GM19035 (cell line): ENCODE measurements at regions not wholly inside any gene's neighbourhood (a gene's known extent, or its start where the extent isn't known, plus 50 kb on each side); places are given as distances from the start of the nearest gene placed in this dataset.
"Not testable (repeated sequence)": the region's sequence is repeated elsewhere in the genome, so short reads cannot be mapped to it uniquely, and the experiment has no call there.

Experiments
- ATAC-seq: cut with Tn5 transposase; IDR thresholded peaks from one replicate; pipeline ENCODE4 v1.9.1; 2021; ENCODE audit not compliant: unreplicated experiment

GRCh38 chr3:20424086-20424485 lies 238.1 kb upstream of the SGO1 start:
- ATAC-seq, result no peak

DNA sequence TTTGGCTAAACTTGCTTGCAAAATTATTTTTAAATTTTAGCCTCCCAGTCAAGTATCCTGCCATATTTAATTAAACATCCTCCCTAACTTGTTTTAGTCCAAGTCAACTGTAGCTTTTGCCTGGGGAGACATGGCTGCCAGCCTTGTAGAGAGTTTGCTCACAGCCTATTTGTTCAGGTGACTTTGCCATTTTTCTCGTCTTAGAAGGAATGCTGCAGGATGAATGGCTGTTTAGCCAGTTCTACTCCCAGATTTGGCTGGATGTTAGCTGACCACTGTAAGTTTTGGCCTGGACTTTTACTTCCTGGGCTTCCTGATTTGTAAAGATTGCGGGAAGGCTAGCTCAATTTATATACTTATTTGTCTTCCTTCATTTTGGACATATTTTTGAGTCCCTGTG lies 236.4 kb upstream of the SGO1 start:
- no peak for ATAC-seq

DNA sequence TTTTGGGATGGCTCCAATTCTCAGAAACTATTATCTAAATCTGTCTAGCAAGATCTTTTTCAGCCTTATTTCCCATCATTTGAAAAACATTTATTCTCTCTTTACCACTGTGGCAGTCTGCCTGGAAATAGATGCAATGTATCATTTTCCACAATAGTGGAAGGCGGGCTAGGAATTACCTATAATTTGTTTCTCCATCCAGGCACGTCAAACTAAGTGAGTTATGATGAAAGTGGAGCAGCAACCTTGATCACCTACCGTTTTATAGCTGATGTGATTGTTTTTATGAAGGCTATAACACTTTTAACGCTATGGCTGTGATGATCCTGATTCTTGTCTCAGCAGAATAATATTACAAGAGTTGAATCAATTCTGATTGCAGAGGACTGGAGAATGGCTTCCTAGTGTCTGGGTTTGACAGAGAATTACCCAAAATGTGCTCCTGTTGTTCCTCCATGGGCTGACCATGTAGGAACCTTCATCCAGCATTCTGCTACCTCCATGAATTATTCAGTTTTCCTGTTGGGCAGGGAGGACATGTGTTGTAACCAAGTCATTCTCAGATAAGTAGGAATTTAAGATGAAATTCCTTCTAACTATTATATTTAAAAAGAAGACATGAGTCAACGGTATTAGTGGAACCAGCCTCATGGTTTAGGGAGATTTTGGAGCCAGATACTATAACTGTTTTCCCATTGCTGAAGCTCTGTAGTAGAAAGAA lies 231.5 kb upstream of the SGO1 start:
- ATAC-seq, result no peak

DNA sequence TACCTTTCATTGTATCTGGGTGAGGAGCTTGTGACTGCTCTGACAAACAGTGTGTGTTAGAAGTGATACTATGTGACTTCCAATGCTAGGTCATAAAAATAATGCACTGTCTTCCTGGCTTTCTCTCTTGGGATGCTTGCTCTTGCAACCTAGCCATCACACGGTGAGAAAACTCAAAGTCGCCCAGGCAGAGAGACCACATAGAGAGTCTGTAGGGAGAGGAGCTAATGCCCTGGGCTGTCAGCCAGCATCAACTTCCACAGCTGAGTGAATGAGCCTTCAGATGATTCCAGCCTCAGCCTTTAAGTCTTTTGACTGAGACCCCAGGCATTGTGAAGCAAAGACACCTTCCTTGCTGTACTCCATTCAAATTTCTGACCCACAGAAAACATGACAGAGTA lies 220.6 kb upstream of the SGO1 start:
- ATAC-seq, result no peak

DNA sequence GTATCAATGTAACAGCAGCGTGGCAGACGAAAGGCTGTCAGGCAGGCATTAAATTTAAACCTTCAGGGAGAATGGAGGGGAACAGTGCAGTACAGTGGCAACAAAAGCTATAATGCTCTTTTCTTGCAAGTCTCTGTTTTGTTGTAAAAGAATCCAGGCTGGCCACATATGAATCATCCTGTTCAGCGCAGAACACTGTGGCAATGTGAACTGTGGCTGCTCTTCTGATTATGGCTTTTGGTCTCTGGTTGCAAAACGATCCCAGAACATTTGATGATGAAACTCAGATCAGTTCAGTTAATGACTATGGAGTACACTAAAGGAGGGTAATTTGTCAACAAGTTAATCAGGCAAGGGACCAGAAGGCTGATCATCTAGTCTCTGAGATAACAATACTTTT lies 219.7 kb upstream of the SGO1 start:
- ATAC-seq, result no peak

DNA sequence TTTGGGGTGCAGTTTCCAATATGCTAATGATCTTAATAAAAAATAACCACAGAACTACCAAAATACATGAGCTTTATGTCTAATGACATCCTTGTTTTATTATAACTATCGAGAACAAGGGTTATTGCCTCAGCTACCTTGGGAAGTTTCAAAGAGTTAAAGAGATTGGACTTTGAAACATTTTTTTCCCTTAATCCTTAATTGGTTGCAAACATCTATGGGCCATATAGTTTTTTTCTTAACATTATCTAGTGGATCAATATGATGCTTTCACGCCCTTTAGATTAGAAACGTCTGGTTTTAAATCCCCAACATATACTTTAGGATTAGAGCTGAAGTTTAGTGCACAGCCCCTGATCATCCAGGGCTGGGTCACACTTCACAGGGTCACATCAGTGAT lies 219.2 kb upstream of the SGO1 start:
- ATAC-seq, result no peak

- ATAC-seq, result no peak
Measured at GRCh38 chr3:20404741-20405100, 218.7 kb upstream of the SGO1 start.

GRCh38 chr3:20403986-20404740 lies 218.2 kb upstream of the SGO1 start:
- ATAC-seq, result no peak

DNA sequence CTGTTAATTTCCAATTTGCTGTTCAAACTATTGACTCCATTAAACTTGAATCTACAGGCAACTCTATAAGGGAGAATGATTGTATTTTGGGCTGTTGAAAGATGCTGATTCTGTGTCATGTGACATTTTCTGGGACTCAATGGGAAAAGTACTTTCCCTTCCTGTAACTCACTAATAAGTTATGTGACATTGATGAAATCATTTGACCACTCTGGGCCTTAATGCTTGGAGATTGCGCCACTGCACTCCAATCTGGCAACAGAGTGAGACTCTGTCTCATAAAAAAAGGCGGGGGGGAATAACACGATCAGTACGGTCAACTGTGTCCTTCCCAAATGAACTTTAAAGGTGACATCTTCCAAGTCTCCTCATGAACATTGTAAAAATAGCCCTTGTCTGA lies 215.2 kb upstream of the SGO1 start:
- no peak for ATAC-seq

DNA sequence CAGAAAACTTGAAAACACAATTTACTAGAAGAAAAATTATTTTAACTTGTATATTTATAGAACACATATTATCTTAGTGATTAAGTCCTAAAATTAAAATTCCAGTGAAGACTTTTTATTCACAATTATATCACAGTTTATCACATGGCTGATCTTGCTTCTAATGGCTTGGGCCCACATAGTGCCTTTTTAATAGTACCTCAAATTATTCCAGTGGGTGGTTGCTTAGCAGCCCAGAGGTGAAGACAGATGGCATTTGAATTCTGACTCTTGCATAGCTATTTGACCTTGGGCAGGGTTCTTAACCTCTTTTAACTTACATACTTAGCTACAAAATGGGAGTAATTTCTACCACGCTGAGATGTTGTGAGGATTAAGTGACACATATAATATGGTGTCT lies 214.7 kb upstream of the SGO1 start:
- no peak for ATAC-seq

DNA sequence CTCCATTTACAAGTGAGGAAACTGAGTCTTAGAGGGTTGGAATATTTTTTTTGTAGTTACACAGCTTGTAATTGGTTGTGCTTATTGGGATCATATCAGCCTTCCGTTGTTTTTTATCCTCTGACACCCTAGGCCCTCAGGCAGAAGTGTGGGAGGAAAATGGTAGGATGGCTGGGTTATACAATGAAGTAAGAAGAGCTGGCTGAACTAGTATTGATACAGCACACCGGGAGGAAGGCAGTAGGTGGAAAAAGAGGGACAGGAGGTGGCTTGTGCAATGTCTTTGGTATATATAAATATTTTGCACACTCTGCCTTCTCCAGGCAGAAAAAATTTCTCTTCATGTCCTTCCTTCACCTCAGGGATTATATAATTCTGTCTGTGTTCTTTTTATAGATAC lies 214.3 kb upstream of the SGO1 start:
- no peak for ATAC-seq

- ATAC-seq, result no peak
Measured at GRCh38 chr3:20396335-20396734, 210.3 kb upstream of the SGO1 start.

- ATAC-seq, result no peak
Measured at GRCh38 chr3:20395692-20396091, 209.7 kb upstream of the SGO1 start.

DNA sequence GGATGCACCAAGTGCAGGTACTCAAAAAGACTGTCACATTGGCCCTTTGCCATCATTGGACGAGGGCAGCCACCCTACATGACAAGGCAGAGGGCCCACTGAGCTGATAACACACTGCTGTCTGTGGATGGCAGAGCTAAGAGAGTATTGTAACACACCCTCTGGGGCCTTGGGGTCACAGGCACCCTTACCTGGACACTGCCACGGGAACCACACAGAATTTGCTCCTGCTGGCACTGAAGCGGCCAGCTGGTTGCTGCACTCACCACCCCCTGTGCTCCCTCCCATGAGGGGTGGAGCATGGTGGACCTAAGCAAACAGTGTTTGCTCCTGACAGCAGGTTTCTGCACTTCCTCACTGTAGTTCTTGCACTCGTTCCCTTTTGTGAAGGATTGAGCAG lies 208.2 kb upstream of the SGO1 start:
- no peak for ATAC-seq

DNA sequence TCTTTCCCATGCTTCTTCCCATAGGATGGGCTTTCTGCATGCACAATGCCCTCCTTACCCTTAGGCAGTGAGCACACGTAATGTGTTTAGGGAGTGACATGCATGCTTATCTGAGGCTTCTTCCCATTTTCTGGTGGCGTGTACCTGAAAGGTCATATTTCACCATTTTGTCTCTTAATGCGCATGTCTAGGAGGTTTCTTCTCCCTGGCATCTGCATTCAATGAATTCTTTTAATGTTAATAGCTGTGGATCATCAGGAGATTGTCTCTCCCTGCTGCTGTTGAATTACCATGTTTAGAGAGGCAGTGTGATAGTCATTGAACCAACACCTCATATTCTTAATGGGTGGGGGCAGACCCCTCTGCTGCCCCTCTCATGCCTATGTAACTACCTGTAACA lies 205.6 kb upstream of the SGO1 start:
- no peak for ATAC-seq

GRCh38 chr3:20388971-20389370 lies 203.0 kb upstream of the SGO1 start:
- ATAC-seq, result no peak

GRCh38 chr3:20380295-20380694 lies 194.3 kb upstream of the SGO1 start:
- ATAC-seq, result no peak

GRCh38 chr3:20378315-20378714 lies 192.3 kb upstream of the SGO1 start:
- ATAC-seq, result no peak

DNA sequence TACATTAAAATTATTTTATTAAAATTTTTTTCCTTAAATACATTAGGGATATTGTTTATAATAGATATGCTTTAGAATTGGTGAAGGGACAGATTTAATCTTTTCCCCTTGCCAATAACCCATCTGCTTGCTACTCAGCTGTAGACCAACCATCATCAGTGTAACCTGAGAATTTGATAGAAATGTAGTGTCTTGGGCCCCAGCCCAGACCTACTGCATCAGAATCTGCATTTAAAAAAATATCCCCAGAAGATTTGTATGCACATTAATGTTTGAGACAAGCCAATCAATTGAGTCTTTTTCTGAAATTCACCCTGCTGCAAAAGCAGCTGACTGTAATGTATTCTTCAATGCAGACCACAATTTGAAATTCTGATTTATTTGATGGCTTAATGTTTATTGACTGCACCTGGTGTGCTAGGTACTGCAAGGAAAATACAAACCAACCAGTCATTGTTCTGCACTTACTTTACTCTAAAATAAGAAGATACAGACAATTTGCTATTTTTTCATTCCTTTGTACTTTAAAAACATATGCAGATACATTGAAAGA lies 190.7 kb upstream of the SGO1 start:
- no peak for ATAC-seq

DNA sequence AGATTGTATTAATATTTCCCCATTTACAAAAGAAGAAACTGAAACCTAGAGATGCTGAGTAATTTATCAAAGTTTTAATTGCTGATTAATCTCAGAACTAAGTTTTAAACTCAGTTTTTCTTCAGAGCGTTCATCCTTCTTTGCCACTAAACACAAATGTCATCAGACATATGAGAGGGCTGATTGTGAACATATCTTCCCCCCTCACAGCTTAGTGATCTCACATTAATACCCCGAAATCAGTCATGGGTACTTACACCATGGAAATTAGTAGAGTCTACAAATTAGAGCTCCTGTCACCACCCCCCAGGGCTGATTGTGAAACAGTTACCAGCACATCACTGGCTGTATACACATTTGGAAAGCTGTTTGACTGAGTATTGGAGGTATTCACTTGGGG lies 189.3 kb upstream of the SGO1 start:
- ATAC-seq, result no peak

- ATAC-seq, result not testable (repeated sequence)
Measured at GRCh38 chr3:20370273-20371063, 184.5 kb upstream of the SGO1 start.

DNA sequence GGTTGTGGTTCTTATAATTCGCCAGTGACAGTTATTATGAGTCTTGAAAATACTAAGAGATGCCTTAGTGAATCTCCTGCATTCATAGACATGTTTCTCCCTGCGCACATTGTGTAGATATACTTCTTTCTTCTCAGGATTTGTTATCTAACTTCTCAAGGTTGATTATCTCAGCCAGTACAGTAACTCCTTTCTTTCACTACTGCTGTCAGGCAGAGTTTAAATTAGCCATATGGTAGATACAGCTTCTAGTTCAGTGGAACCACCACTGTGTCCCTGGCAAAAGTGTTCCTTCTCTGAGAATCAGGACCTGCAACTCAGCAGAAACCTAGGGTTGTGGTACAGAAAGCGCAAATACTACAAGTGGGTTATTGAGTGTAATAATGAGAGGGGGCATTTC lies 175.0 kb upstream of the SGO1 start:
- ATAC-seq, result no peak
